Dedifferentiated amniotic fluid mesenchymal stem cell (primary cell): ENCODE measurements at regions not wholly inside any gene's neighbourhood (a gene's known extent, or its start where the extent isn't known, plus 50 kb on each side); places are given as distances from the start of the nearest gene placed in this dataset.

Experiments
- DNase-seq: peaks from one replicate; pipeline ENCODE4 v3.0.0-alpha.2; 2016; ENCODE audit errors: extremely low spot score

GRCh38 chr18:67290421-67290820, 226.1 kb downstream of the DSEL start:
- no peak for DNase-seq

- no peak for DNase-seq
These were observed 230.9 kb downstream of the DSEL start for GRCh38 chr18:67285583-67285982.

GRCh38 chr18:67282796-67283195, 233.7 kb downstream of the DSEL start:
- DNase-seq = no peak

GRCh38 chr18:67281746-67282145, 234.8 kb downstream of the DSEL start:
- no peak for DNase-seq

- no peak for DNase-seq
These were observed 235.9 kb downstream of the DSEL start for GRCh38 chr18:67280486-67281242.

DNA sequence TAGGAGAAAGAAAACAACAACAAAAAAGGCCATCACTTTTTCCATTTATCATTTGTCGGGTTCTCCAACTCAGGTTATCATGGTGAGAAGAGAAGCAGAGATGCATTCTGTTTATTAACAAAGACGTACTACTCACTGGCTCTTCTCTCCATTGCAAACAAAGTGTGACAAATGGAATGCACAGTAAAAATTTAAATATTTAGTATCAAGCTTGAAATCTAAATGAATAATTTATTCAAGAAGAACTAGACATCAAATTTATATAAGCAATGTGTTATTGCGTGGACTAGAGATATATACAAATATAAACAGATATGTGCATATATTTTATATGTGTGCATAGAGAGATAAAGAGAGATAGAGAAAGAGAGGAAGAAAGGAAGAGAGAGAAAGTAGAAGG, 236.5 kb downstream of the DSEL start:
- DNase-seq = no peak

DNA sequence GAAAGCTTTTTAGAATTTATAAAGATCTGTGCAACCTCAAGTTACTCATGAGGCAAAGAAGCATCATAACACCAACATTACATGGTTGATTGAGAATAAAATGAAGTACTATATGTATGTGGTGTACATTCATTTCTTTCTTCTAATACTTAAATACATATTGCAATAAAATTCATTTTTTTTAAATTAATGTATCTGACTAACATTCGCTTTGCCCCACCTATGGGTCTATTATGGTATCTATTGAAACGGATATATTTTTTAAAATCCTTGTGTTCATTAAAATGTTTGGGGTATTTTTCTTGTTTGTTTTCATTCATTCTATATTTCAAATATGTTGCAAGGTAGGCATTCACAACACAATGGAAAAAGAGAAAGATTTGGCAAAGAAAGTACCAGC, 237.5 kb downstream of the DSEL start:
- DNase-seq = no peak

- no peak for DNase-seq
These were observed 239.9 kb downstream of the DSEL start for GRCh38 chr18:67276638-67277037.

GRCh38 chr18:67273288-67273687, 243.2 kb downstream of the DSEL start:
- no peak for DNase-seq

- DNase-seq = no peak
These were observed 247.3 kb downstream of the DSEL start for GRCh38 chr18:67269206-67269605.

- no peak for DNase-seq
These were observed 248.0 kb downstream of the DSEL start for GRCh38 chr18:67268530-67268929.

DNA sequence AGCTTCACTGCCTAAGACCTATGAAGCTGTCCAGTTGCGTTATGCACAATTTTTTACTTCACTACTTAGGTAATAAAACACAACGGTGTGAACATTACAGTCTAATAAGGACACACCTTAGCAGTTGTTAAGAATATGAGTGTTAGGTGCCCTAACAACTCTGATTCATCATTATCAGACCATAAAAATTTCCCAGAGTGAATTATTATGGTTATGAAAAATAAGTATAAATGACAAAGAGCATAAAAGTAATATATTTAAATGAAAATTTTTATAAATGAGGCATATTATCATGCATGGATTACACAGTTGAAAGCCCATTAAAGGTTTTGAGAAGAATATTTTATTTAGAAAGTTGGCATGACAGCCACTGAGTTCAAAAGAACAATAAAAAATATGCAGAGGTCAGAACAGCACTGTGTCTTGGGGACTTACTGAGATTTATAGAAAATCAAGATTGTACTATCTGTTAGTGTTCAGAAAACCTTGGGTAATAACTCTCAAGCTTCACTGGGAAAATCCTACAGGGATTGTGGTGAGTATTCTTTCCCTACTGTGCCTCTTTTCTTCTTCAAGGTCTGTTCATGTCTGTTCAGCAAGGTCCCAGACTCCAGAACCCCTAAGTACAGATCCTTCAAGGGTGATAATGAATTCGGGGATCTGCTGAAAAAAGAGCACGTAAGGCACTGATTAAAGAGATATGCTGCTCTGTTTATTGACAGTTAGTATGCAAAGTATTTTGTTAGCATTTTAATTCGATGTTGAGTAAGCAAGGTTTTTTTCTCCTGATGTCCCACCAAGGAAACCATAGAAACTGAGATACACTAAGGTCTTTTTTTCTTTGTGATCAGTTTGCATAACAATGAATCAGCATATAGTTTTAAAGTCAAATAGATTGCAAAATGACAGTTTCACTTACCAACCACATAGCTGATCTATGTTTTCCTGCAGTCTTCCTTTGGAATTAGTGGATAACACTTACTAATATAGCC, 250.0 kb downstream of the DSEL start:
- peak; percentile 69 for DNase-seq

- DNase-seq = peak; percentile 73
These were observed 250.9 kb downstream of the DSEL start for GRCh38 chr18:67265464-67266245.

DNA sequence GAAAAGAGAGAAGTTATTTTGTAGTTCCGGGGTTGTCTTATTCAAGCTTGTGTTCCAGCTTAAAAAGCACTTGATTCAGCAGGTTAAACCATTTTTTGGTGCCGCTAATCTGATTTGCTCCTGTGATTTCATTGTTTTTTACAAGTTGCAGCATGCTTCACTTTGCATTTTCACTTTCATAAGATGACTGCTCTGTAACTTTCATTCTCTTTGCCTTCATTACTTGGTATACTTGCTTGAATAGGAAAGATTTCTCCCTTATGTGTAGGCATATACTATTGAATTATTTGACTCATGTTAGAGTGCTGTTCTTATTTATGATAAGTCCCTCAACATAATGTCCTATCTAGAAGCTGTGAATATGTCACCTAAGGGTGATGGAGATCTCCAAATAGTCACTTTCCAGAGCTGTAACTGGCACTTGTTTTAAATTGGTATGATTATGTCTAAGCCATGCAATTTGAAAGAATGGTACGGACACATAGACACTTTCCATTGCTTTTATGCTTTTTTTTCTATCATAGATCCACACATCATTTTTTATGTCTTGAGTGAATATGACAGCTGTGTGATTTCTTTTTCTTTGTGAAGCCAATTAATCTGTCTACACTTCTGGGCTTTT, 254.5 kb downstream of the DSEL start:
- no peak for DNase-seq

DNA sequence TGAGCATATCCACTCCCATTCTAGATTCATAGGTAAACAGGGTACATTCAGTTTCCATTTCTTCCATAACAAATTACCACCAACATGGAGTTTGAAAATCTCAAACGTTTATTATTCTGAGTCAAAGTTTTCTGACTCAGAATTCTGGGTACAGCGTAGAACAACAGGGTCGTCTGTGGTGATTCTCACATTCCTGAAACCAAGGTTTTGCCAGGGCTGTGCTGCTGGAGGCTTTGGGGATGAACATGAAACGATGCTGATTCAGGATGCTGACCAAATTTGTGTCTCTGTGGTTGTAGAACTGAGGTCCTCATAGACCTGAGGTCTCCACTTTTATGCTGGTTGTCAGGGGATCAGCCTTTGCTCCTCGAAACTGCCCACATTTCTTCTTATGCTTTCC, 255.7 kb downstream of the DSEL start:
- DNase-seq = no peak

GRCh38 chr18:67250776-67251424, 265.6 kb downstream of the DSEL start:
- no peak for DNase-seq

GRCh38 chr18:67243799-67244587, 272.5 kb downstream of the DSEL start:
- no peak for DNase-seq

- no peak for DNase-seq
These were observed 274.5 kb downstream of the DSEL start for GRCh38 chr18:67242001-67242400.

- no peak for DNase-seq
These were observed 275.2 kb downstream of the DSEL start for GRCh38 chr18:67241299-67241698.

DNA sequence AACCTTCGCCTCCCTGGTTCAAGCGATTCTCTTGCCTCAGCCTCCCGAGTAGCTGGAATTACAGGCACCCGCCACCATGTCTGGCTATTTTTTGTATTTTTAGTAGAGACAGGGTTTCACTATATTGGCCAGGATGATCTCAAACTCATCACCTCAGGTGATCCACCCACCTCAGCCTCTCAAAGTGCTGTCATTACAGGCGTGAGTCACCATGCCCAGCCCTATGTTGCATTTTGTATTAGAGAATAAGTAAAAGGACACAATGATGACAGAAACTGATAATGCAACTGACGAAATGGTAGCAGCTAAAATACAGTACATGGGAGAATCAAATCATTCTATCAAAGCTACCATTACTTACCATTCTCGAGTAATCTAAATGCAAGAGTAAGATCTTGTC, 276.7 kb downstream of the DSEL start:
- DNase-seq = no peak
